RWPE1 (cell line): ENCODE measurements at regions not wholly inside any gene's neighbourhood (a gene's known extent, or its start where the extent isn't known, plus 50 kb on each side); places are given as distances from the start of the nearest gene placed in this dataset.

Source experiments
- CTCF ChIA-PET: fragments of 350-600 bp; sonication (Branson Sonifier 250); formaldehyde crosslinking; extraction: SDS; loops from one replicate; lab custom pipeline; 2021; lab: Yijun Ruan, JAX
- POLR2A ChIA-PET: fragments of 400-600 bp; formaldehyde crosslinking; extraction: SDS; loops from one replicate; lab custom pipeline; 2020; ENCODE audit warnings: antibody characterized with exemption; ENCODE audit not compliant: low non-redundant PET; lab: Yijun Ruan, JAX
- DNase-seq: peaks from one replicate; pipeline ENCODE4 v3.0.0; 2012; ENCODE audit warnings: low spot score
- H3K27ac ChIP-seq: fragments of 450-650 bp; 2 replicates; pipeline ENCODE4 v1.5.1; 2017
- CTCF ChIP-seq: fragments of 450-650 bp; conservative IDR thresholded peaks from 2 replicates; pipeline ENCODE4 v1.5.1; 2017; ENCODE audit warnings: low read depth, mild to moderate bottlenecking

- no peak for TF ChIP-seq CTCF
- ChIA-PET CTCF (no interaction called here), POLR2A (no interaction called here)
- DNase-seq: no peak
- no peak overlapping the region for H3K27ac ChIP-seq
Observed at GRCh38 chr6:146881228-146882181, 282.7 kb downstream of the ADGB start.

GRCh38 chr6:146883640-146884531, 285.1 kb downstream of the ADGB start:
- DNase-seq: no peak
- POLR2A ChIA-PET: no interaction called here
- CTCF ChIA-PET: interaction anchor here (0.7 kb wide), 1 partner anchor 272 kb away, joined by 3 read pairs; no protein-coding TSS in a partner anchor
- no peak for TF ChIP-seq CTCF
- H3K27ac ChIP-seq: no peak overlapping the region

GRCh38 chr6:146884728-146885127, 286.0 kb downstream of the ADGB start:
- no peak overlapping the region for H3K27ac ChIP-seq
- ChIA-PET POLR2A (no interaction called here), CTCF (no interaction called here)
- DNase-seq: no peak
- TF ChIP-seq CTCF: no peak

GRCh38 chr6:146885708-146886457, 287.1 kb downstream of the ADGB start:
- DNase-seq: no peak
- ChIA-PET CTCF (no interaction called here), POLR2A (no interaction called here)
- TF ChIP-seq CTCF: no peak
- no peak overlapping the region for H3K27ac ChIP-seq

- ChIA-PET CTCF (no interaction called here), POLR2A (no interaction called here)
- no peak for DNase-seq
- TF ChIP-seq CTCF: no peak
- H3K27ac ChIP-seq: no peak overlapping the region
Observed at GRCh38 chr6:146886587-146887446, 288.0 kb downstream of the ADGB start.
